Thyroid gland (tissue), 4 donors: ENCODE measurements at regions not wholly inside any gene's neighbourhood (a gene's known extent, or its start where the extent isn't known, plus 50 kb on each side); places are given as distances from the start of the nearest gene placed in this dataset.
"Not testable (repeated sequence)": the region's sequence is repeated elsewhere in the genome, so short reads cannot be mapped to it uniquely, and the experiment has no call there.

Experiments used
- POLR2A ChIP-seq, 2 donors: fragments of 450-650 bp; IDR thresholded peaks; one replicate each; pipeline ENCODE4 v1.6.1; 2017; ENCODE audit warnings: antibody characterized with exemption in 2 of 2, mild to moderate bottlenecking in 2 of 2, moderate library complexity in 1 of 2
- TF ChIP-seq, protein P1 (sequence below), 6 experiments: fragments of 200-600 bp in 3 of 6; fragments of 450-650 bp in 3 of 6; sonication (generic) in 3 of 6; IDR thresholded peaks; one replicate each; pipeline ENCODE4 v1.5.1; 2016 to 2019; ENCODE audit warnings: antibody characterized with exemption in 6 of 6, mild to moderate bottlenecking in 2 of 6, inconsistent platforms in 1 of 6, moderate library complexity in 1 of 6

GRCh38 chr20:29891555-29891954 is 1365.9 kb upstream of the DEFB115 start:
- TF ChIP-seq, protein P1, sequence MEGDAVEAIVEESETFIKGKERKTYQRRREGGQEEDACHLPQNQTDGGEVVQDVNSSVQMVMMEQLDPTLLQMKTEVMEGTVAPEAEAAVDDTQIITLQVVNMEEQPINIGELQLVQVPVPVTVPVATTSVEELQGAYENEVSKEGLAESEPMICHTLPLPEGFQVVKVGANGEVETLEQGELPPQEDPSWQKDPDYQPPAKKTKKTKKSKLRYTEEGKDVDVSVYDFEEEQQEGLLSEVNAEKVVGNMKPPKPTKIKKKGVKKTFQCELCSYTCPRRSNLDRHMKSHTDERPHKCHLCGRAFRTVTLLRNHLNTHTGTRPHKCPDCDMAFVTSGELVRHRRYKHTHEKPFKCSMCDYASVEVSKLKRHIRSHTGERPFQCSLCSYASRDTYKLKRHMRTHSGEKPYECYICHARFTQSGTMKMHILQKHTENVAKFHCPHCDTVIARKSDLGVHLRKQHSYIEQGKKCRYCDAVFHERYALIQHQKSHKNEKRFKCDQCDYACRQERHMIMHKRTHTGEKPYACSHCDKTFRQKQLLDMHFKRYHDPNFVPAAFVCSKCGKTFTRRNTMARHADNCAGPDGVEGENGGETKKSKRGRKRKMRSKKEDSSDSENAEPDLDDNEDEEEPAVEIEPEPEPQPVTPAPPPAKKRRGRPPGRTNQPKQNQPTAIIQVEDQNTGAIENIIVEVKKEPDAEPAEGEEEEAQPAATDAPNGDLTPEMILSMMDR (IDR thresholded peaks at IDR 0.05) = not testable (repeated sequence)
- TF ChIP-seq POLR2A (IDR thresholded peaks at IDR 0.05) = not testable (repeated sequence)
